ENCODE measurements at regions not wholly inside any gene's neighbourhood (a gene's known extent, or its start where the extent isn't known, plus 50 kb on each side); places are given as distances from the start of the nearest gene placed in this dataset.

DNA sequence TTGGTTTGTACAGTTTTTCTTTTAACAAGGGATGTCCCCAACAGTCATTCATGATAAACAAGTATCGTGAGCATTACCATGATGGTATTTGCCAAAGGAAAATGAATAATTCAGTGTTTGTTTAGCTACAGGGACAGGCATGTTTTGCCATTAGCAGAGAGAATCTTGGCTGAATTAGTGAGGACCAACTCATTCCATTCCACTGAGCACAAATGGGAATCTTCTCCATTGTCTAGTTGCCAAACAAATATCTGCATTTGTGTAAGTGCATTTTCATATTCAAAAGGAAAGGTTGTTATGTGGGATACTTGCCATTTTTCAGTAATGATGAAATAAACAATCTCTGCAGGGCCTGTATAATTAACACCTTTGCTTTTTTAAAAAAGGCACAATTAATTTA, 1762.6 kb downstream of the RPA4 start:
- no peaks in the 10 kb centered on the region for H3K27me3 Mint-ChIP-seq (ENCODE audit: low read depth)
- H3K27ac Mint-ChIP-seq, result no peak overlapping the region
- no peaks in the 10 kb centered on the region for H3K36me3 Mint-ChIP-seq (ENCODE audit: insufficient read depth in 2 of 2)
- no peaks in the 10 kb centered on the region for H3K9me3 Mint-ChIP-seq
- DNase-seq (no peak), ATAC-seq (replicated peaks in 1 of 2) (no peak)
- no peak overlapping the region for H3K4me3 Mint-ChIP-seq
- no peaks in the 10 kb centered on the region for H3K4me1 Mint-ChIP-seq (ENCODE audit: low read depth)

DNA sequence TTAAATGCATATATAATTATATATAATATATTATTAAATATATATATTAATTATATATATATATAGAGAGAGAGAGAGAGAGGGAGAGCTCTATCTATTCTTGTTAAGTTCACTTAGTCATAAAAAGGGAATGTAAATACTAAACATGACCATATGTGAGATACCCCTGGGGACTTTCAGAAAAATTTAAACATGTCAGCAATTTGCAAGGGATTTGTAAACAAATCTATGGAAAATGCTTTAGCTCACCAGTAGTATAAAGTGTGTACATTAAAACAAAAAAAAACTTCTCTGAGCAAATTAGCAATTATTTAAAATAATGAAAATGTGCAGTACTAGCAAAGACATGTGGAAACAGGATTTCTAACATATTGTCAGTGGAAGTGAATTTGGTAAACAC, 1755.5 kb downstream of the PCDH19 start:
- Mint-ChIP-seq H3K36me3 (ENCODE audit: insufficient read depth in 2 of 2) (no peaks in the 10 kb centered on the region), H3K27ac (no peak overlapping the region), H3K9me3 (peaks cover 3% of the 10 kb centered on the region in 2 donors), H3K4me3 (no peak overlapping the region), H3K4me1 (ENCODE audit: low read depth) (no peaks in the 10 kb centered on the region), H3K27me3 (ENCODE audit: low read depth) (no peaks in the 10 kb centered on the region)
- no peak for ATAC-seq (replicated peaks in 1 of 2)
- DNase-seq, result no peak

All from activated T-cell treated with anti-CD3 and anti-CD28 coated beads, Interleukin-2, amount 50 U/mL, for 72 hours (primary cell).